ENCODE measurements at regions not wholly inside any gene's neighbourhood (a gene's known extent, or its start where the extent isn't known, plus 50 kb on each side); places are given as distances from the start of the nearest gene placed in this dataset.

DNA sequence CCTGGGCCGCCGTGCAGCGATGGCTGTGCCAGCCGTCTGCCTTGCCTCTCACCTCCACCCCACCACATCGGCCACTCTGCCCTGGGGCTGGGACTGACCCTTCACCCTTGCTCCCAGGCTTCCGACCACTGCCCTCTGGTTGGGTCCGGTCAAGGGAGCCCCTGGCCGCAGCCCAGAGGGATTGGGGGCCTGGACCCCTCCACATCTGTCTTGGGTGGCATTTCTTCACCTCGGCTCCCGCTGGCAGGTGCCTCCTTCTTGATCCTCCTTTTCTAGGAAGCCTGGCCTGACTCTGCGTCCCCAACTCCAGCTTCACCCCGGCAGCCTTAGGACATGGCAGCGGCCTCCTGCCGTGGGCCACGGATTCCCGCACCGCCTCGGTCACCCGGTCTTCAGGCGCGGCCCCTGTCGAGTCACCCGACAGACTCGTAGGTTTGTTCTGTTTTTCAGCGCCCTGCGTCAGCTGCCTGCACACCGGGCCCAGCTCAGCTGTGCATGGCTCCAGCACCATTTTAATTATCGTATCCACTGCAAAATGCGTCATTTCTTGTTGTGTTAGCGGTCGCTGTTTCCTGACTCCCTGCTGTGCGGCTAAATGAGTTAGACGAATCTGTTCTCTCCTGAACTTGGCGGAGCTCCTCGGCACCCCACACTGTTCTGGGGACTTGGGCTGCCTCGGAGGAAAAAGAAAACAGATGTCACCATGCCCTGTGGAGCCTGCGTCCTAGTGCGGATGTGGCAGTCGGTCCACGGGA is 124.0 kb downstream of the FAM53A start:
- Histone ChIP-seq H3K4me3 (ENCODE audit: low read depth, low read length) (no peak overlapping the region), H3K27me3 (ENCODE audit: control insufficient read depth, insufficient read depth, low read length) (peaks cover 38% of the 10 kb centered on the region), H3K27ac (ENCODE audit: low read depth, low read length) (no peak overlapping the region), H3K9me3 (ENCODE audit: control insufficient read depth, insufficient read depth, low read length) (peaks cover 7% of the 10 kb centered on the region; the same call in 1 of the 2 replicates)
- TF ChIP-seq CTCF (IDR thresholded peaks at IDR 0.05; ENCODE audit: low read depth, low read length), result no peak
- CTCF ChIA-PET, result no interaction called here
- DNase-seq (ENCODE audit: low read depth, low spot score), result no peak
- POLR2A ChIA-PET, result no interaction called here

DNA sequence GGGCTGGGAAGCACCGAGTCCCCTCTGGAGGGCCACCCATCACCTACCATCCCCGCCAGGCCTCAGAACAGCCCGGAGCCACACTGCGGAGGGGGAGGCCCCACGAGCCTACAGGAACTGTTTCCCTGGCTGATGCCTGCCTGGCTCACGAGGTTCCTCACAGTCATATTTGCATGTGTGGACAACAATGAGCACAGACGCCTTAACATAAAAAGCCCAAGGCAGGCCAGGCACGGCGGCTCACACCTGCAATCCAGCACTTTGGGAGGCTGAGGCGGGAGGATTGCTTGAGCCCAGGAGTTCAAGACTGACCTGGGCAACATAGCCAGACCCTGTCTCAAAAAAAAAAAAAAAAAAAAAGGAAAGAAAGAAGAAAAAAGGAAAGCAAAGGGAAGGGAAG is 125.9 kb downstream of the FAM53A start:
- Histone ChIP-seq H3K27ac (ENCODE audit: low read depth, low read length) (no peak overlapping the region), H3K27me3 (ENCODE audit: control insufficient read depth, insufficient read depth, low read length) (peaks cover 25% of the 10 kb centered on the region), H3K9me3 (ENCODE audit: control insufficient read depth, insufficient read depth, low read length) (peaks cover 7% of the 10 kb centered on the region; the same call in 1 of the 2 replicates), H3K4me3 (ENCODE audit: low read depth, low read length) (no peak overlapping the region)
- POLR2A ChIA-PET, result no interaction called here
- no peak for DNase-seq (ENCODE audit: low read depth, low spot score)
- TF ChIP-seq CTCF (IDR thresholded peaks at IDR 0.05; ENCODE audit: low read depth, low read length), result no peak
- CTCF ChIA-PET, result no interaction called here

GRCh38 chr4:1557221-1557597 is 126.9 kb downstream of the FAM53A start:
- TF ChIP-seq CTCF (IDR thresholded peaks at IDR 0.05; ENCODE audit: low read depth, low read length), result no peak
- H3K27me3 ChIP-seq (ENCODE audit: control insufficient read depth, insufficient read depth, low read length), result peaks cover 24% of the 10 kb centered on the region
- peaks cover 7% of the 10 kb centered on the region; the same call in 1 of the 2 replicates for H3K9me3 ChIP-seq (ENCODE audit: control insufficient read depth, insufficient read depth, low read length)
- ChIA-PET POLR2A (no interaction called here), CTCF (interaction anchor here (1.5 kb wide), 1 partner anchor 9 kb away, joined by 5 read pairs; no protein-coding TSS in a partner anchor)
- H3K27ac ChIP-seq (ENCODE audit: low read depth, low read length), result no peak overlapping the region
- DNase-seq (ENCODE audit: low read depth, low spot score), result no peak
- H3K4me3 ChIP-seq (ENCODE audit: low read depth, low read length), result no peak overlapping the region

DNA sequence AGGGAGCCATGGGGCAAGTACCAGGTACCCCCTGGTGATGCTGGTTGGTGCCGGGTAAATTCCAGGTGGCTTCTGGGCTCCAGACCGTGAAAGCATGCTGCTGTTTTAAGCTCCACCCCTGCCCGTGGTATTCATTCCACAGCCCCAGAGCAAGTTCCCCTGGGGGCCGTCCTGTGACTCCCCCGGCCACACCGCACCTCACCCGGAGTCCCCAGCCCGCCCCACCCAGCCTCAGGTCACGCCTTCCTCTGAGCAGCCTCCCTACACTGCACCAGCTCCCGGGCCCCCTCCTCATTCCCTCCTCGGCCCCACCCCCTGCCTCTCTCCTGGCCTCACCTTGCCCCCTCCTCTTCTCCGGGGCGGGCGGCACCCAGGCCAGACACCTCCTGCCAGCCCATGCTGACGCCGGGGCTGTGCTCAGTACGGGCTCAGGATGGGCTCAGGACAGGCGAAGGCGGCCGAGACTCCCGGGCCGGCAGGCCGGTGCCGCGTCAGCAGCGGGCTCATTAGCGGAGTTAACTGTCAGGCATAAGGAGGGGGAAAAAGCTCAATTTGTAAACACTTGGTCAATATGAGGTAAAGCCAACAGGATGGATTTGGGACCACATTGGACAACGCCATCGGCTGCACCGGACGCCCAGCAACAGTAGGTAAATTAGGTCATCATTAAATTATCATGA is 127.4 kb downstream of the FAM53A start:
- no peak for TF ChIP-seq CTCF (IDR thresholded peaks at IDR 0.05; ENCODE audit: low read depth, low read length)
- H3K27ac ChIP-seq (ENCODE audit: low read depth, low read length), result no peak overlapping the region
- POLR2A ChIA-PET, result interaction anchor here (0.8 kb wide), 1 partner anchor 10 kb away, joined by 3 read pairs; no protein-coding TSS in a partner anchor
- CTCF ChIA-PET, result interaction anchor here (1.5 kb wide), 1 partner anchor 8 kb away, joined by 5 read pairs; no protein-coding TSS in a partner anchor
- peaks cover 7% of the 10 kb centered on the region; the same call in 1 of the 2 replicates for H3K9me3 ChIP-seq (ENCODE audit: control insufficient read depth, insufficient read depth, low read length)
- no peak overlapping the region for H3K4me3 ChIP-seq (ENCODE audit: low read depth, low read length)
- H3K27me3 ChIP-seq (ENCODE audit: control insufficient read depth, insufficient read depth, low read length), result peaks cover 21% of the 10 kb centered on the region
- no peak for DNase-seq (ENCODE audit: low read depth, low spot score)

DNA sequence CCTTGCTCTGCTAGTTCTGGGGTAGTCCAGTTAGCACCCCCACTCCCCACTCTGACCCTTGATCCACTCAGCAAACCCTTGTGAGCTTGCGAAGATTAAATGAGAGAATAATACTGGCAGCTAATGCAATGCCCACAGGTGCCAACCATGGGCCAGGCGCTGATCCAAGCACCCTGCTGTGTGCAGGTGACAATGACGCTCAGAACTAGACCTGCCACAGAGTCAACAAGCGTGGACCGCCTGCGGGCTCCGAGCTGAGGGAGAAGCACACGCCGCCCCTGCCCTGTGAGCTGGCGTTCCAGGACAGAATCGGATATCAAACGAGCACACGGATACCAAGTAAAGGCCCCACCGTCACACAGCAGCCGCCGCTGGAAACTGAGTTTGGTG is 129.2 kb downstream of the FAM53A start:
- Histone ChIP-seq H3K4me3 (ENCODE audit: low read depth, low read length) (no peak overlapping the region), H3K9me3 (ENCODE audit: control insufficient read depth, insufficient read depth, low read length) (peaks cover 7% of the 10 kb centered on the region; the same call in 1 of the 2 replicates), H3K27me3 (ENCODE audit: control insufficient read depth, insufficient read depth, low read length) (peaks cover 21% of the 10 kb centered on the region), H3K27ac (ENCODE audit: low read depth, low read length) (no peak overlapping the region)
- ChIA-PET POLR2A (no interaction called here), CTCF (no interaction called here)
- DNase-seq (ENCODE audit: low read depth, low spot score), result no peak
- no peak for TF ChIP-seq CTCF (IDR thresholded peaks at IDR 0.05; ENCODE audit: low read depth, low read length)

All from AG04450 (cell line).